Testis (tissue), 2 donors: ENCODE measurements at regions not wholly inside any gene's neighbourhood (a gene's known extent, or its start where the extent isn't known, plus 50 kb on each side); places are given as distances from the start of the nearest gene placed in this dataset.

Experiments
- CTCF ChIP-seq, 3 experiments: fragments of 450-650 bp in 2 of 3; fragments of 200-600 bp in 1 of 3; sonication (generic) in 1 of 3; IDR thresholded peaks; one replicate each; pipeline ENCODE4 v1.5.1; 2016 to 2019; ENCODE audit warnings: antibody characterized with exemption in 3 of 3, mild to moderate bottlenecking in 2 of 3, moderate library complexity in 1 of 3
- POLR2A ChIP-seq: fragments of 450-650 bp; IDR thresholded peaks from one replicate; pipeline ENCODE4 v1.6.1; 2017; ENCODE audit warnings: antibody characterized with exemption, mild to moderate bottlenecking, moderate library complexity

DNA sequence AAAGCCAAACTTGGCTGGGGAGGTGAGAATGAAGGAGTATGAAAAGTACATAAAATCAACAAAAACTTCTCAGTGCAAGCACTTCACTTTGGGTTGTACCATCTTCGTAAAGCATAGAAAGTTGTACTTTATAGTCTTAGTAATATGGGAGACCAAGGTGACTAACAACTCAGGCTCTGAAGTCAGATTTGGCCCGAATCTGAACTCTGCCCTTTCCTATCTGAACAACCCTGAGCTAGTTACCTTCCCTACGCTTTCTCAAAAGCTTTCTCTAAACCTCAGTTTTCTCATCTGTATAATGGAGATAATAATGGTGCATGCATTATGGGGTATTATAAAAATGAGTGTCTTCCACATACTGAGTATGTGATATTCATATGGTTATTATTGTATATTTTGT, 285.4 kb upstream of the UMPS start:
- TF ChIP-seq CTCF (IDR thresholded peaks at IDR 0.05), result no peak
- no peak for TF ChIP-seq POLR2A
